GM18498 (cell line): ENCODE measurements at regions not wholly inside any gene's neighbourhood (a gene's known extent, or its start where the extent isn't known, plus 50 kb on each side); places are given as distances from the start of the nearest gene placed in this dataset.
"Not testable (repeated sequence)": the region's sequence is repeated elsewhere in the genome, so short reads cannot be mapped to it uniquely, and the experiment has no call there.

Source experiments
- ATAC-seq: cut with Tn5 transposase; IDR thresholded peaks from one replicate; pipeline ENCODE4 v1.9.1; 2021; ENCODE audit warnings: mild to moderate bottlenecking, moderate library complexity; ENCODE audit not compliant: unreplicated experiment

- peak; percentile 40 for ATAC-seq
These were observed 417.4 kb downstream of the NDFIP2 start for GRCh38 chr13:79898202-79898826.

- no peak for ATAC-seq
These were observed 415.9 kb downstream of the NDFIP2 start for GRCh38 chr13:79896851-79897250.

- ATAC-seq: no peak
These were observed 414.5 kb downstream of the NDFIP2 start for GRCh38 chr13:79895416-79895815.

- not testable (repeated sequence) for ATAC-seq
These were observed 406.3 kb downstream of the NDFIP2 start for GRCh38 chr13:79887278-79887677.

GRCh38 chr13:79886601-79887000 lies 405.6 kb downstream of the NDFIP2 start:
- ATAC-seq: no peak

GRCh38 chr13:79884890-79885289 lies 403.9 kb downstream of the NDFIP2 start:
- no peak for ATAC-seq

GRCh38 chr13:79883216-79883615 lies 402.3 kb downstream of the NDFIP2 start:
- no peak for ATAC-seq

GRCh38 chr13:79880818-79881217 lies 399.9 kb downstream of the NDFIP2 start:
- ATAC-seq: no peak

GRCh38 chr13:79874396-79875360 lies 393.7 kb downstream of the NDFIP2 start:
- ATAC-seq: peak; percentile 45

- no peak for ATAC-seq
These were observed 390.6 kb downstream of the NDFIP2 start for GRCh38 chr13:79871594-79871993.

- ATAC-seq: no peak
These were observed 389.8 kb downstream of the NDFIP2 start for GRCh38 chr13:79870766-79871165.

GRCh38 chr13:79870123-79870522 lies 389.2 kb downstream of the NDFIP2 start:
- no peak for ATAC-seq

- no peak for ATAC-seq
These were observed 388.4 kb downstream of the NDFIP2 start for GRCh38 chr13:79869326-79869725.

GRCh38 chr13:79867254-79867653 lies 386.3 kb downstream of the NDFIP2 start:
- ATAC-seq: no peak

- ATAC-seq: no peak
These were observed 385.5 kb downstream of the NDFIP2 start for GRCh38 chr13:79866436-79866835.

- no peak for ATAC-seq
These were observed 381.6 kb downstream of the NDFIP2 start for GRCh38 chr13:79862515-79862914.

GRCh38 chr13:79861731-79862130 lies 380.8 kb downstream of the NDFIP2 start:
- ATAC-seq: no peak

- ATAC-seq: no peak
These were observed 379.8 kb downstream of the NDFIP2 start for GRCh38 chr13:79860791-79861190.

- no peak for ATAC-seq
These were observed 378.8 kb downstream of the NDFIP2 start for GRCh38 chr13:79859756-79860155.

- no peak for ATAC-seq
These were observed 372.3 kb downstream of the NDFIP2 start for GRCh38 chr13:79853251-79853650.

GRCh38 chr13:79851318-79851717 lies 370.4 kb downstream of the NDFIP2 start:
- no peak for ATAC-seq
